ENCODE measurements at regions not wholly inside any gene's neighbourhood (a gene's known extent, or its start where the extent isn't known, plus 50 kb on each side); places are given as distances from the start of the nearest gene placed in this dataset.

DNA sequence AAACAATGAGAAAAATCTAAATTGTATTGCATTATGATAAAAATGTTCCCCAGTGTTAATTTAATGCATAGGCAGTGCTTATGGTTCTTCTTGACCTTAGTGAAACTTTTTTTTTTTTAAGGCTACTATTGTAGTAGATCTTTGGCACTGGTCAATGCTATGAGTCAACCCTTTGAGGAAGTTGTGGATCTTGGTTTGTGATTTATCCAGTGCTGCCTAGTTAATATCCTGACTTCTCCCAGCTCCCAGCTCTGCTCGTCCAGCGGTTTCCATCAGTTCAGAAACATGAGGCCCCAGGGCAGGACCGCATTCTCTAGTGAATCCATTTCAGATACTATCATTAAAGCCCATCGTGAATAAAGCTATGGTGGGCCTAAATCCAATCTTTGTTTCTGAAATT, 364.5 kb upstream of the JARID2 start:
- H3K27me3 Mint-ChIP-seq (ENCODE audit: low read depth) = no peaks in the 10 kb centered on the region
- no peak overlapping the region for H3K4me3 Mint-ChIP-seq
- H3K36me3 Mint-ChIP-seq = no peaks in the 10 kb centered on the region
- no peak for TF ChIP-seq CTCF (IDR thresholded peaks at IDR 0.05; ENCODE audit: unreplicated experiment)
- no peak for DNase-seq (ENCODE audit: low spot score in 2 of 2, unreplicated experiment in 2 of 2)
- no peaks in the 10 kb centered on the region for H3K9me3 Mint-ChIP-seq
- no peak overlapping the region for H3K27ac Mint-ChIP-seq
- H3K4me1 Mint-ChIP-seq = peaks cover 24% of the 10 kb centered on the region

DNA sequence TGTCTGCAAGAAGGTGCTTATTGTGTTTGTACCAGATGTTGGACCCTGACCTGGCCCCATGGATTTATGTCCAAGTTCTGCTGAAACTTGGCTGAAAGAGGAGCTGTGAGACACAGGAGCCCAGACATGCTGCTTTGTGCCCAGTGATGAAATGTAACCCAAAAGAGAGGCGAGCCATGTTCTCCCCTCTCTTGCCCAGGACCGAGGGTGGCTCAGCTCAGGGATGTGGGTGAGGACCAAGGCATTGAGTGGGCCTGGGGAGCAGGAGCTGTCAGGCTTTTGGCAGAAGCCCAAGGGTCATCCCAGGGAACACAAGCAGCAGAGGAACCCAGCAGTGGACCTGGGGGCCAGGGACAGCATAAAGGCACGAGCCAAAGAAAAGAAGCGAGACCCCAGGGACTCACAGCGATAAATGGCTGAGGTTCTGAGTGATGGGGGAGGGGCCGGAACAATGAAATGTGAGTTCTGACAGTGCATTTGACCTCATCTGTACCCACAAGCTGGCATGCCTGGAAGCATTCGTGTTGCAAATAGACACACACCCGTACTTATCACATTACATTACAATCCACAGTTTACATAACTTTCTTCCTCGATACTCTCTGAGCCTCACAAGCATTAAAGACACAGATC, 363.4 kb upstream of the JARID2 start:
- Mint-ChIP-seq H3K27me3 (ENCODE audit: low read depth) (no peaks in the 10 kb centered on the region), H3K9me3 (no peaks in the 10 kb centered on the region), H3K27ac (no peak overlapping the region), H3K4me3 (no peak overlapping the region), H3K4me1 (peaks cover 22% of the 10 kb centered on the region), H3K36me3 (no peaks in the 10 kb centered on the region)
- no peak for TF ChIP-seq CTCF (IDR thresholded peaks at IDR 0.05; ENCODE audit: unreplicated experiment)
- no peak for DNase-seq (ENCODE audit: low spot score in 2 of 2, unreplicated experiment in 2 of 2)

GRCh38 chr6:14883921-14884320, 361.9 kb upstream of the JARID2 start:
- Mint-ChIP-seq H3K9me3 (no peaks in the 10 kb centered on the region), H3K36me3 (no peaks in the 10 kb centered on the region), H3K4me1 (peaks cover 22% of the 10 kb centered on the region), H3K4me3 (no peak overlapping the region), H3K27me3 (ENCODE audit: low read depth) (no peaks in the 10 kb centered on the region), H3K27ac (no peak overlapping the region)
- no peak for TF ChIP-seq CTCF (IDR thresholded peaks at IDR 0.05; ENCODE audit: unreplicated experiment)
- no peak for DNase-seq (ENCODE audit: low spot score in 2 of 2, unreplicated experiment in 2 of 2)

DNA sequence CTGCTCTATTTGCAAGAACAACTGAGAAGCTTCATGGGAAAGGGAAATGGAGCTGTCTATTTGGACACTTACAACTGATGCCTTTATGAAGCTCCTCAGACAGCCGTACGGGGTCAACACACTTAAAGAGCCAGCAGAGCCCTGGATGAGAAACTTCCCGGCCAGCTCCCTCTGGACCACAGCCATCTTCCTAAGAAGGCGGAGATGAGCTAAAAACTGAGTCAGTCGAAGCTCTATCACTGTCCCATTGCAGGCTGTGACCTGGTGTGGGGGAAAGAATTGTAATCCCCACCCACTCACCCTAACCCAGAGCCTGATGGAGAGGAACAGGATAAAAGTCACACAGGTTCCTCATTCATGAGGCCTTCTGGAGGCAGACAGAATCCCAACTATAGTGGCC, 360.4 kb upstream of the JARID2 start:
- no peak overlapping the region for H3K27ac Mint-ChIP-seq
- H3K27me3 Mint-ChIP-seq (ENCODE audit: low read depth) = no peaks in the 10 kb centered on the region
- H3K4me3 Mint-ChIP-seq = no peak overlapping the region
- H3K9me3 Mint-ChIP-seq = no peaks in the 10 kb centered on the region
- H3K36me3 Mint-ChIP-seq = no peaks in the 10 kb centered on the region
- TF ChIP-seq CTCF (IDR thresholded peaks at IDR 0.05; ENCODE audit: unreplicated experiment) = no peak
- H3K4me1 Mint-ChIP-seq = peaks cover 22% of the 10 kb centered on the region
- no peak for DNase-seq (ENCODE audit: low spot score in 2 of 2, unreplicated experiment in 2 of 2)

GRCh38 chr6:14887181-14887580, 358.7 kb upstream of the JARID2 start:
- TF ChIP-seq CTCF (IDR thresholded peaks at IDR 0.05; ENCODE audit: unreplicated experiment) = no peak

More at GRCh38 chr6:14887181-14887580, 358.7 kb upstream of the JARID2 start:
- no peaks in the 10 kb centered on the region for H3K36me3 Mint-ChIP-seq
- no peaks in the 10 kb centered on the region for H3K9me3 Mint-ChIP-seq
- DNase-seq (ENCODE audit: low spot score in 2 of 2, unreplicated experiment in 2 of 2) = no peak
- no peak overlapping the region for H3K4me3 Mint-ChIP-seq
- no peak overlapping the region for H3K27ac Mint-ChIP-seq
- H3K27me3 Mint-ChIP-seq (ENCODE audit: low read depth) = no peaks in the 10 kb centered on the region
- peaks cover 15% of the 10 kb centered on the region for H3K4me1 Mint-ChIP-seq
